K562 (cell line): ENCODE measurements at regions not wholly inside any gene's neighbourhood (a gene's known extent, or its start where the extent isn't known, plus 50 kb on each side); places are given as distances from the start of the nearest gene placed in this dataset.

Source experiments
- ATAC-seq: fragments of 200-7000 bp; cut with Tn5 transposase; 3 replicates; pipeline ENCODE4 v1.9.1; 2020; ENCODE audit warnings: moderate library complexity
- BruUV-seq: library from RNA; stranded (reverse); fragments of 400-500 nt; replicated peaks from 2 replicates; lab custom pipeline; 2021; lab: Mats Ljungman, UMichigan
- CTCF ChIA-PET: fragments of 300-600 bp; formaldehyde crosslinking; extraction: SDS; loops from one replicate; lab custom pipeline; 2021; ENCODE audit warnings: low intra/inter-chr PET ratio; lab: Yijun Ruan, JAX
- POLR2A ChIA-PET: fragments of 300-600, 350-650 bp; sonication (Branson Sonifier 250); formaldehyde crosslinking; extraction: SDS; loops from one replicate; lab custom pipeline; 2021; ENCODE audit warnings: antibody characterized with exemption, inconsistent platforms; lab: Yijun Ruan, JAX
- DNase-seq, 4 experiments: peaks; one replicate each; pipeline versions ENCODE4 v3.0.0 to v3.0.0-alpha.2; 2011 to 2018; ENCODE audit warnings: low spot score in 3 of 4, mixed read lengths in 3 of 4; ENCODE audit errors: extremely low read depth in 1 of 4
- FAIRE-seq: peaks from 2 replicates; lab custom pipeline; 2011; peaks lifted over from hg19 to GRCh38; lab: Jason Lieb, UNC
- H2AFZ ChIP-seq: 2 replicates; pipeline ENCODE4 v1.6.0; 2011; ENCODE audit warnings: low read depth, low read length, control low read depth, inconsistent platforms
- H3K27ac ChIP-seq: fragments of 200-600 bp; 3 replicates; pipeline ENCODE4 v1.8.0; 2011; ENCODE audit warnings: low read depth, mild to moderate bottlenecking, control low read depth, inconsistent platforms, low read length, moderate library complexity, mixed read lengths; ENCODE audit errors: extremely low read depth
- H3K27me3 ChIP-seq, 2 experiments: fragments of 300-600 bp in 1 of 2; 2 replicates in 1 of 2; 3 replicates in 1 of 2; pipeline versions ENCODE4 v1.6.0 to v1.8.0; 2011; ENCODE audit warnings: inconsistent platforms in 2 of 2, low read length in 2 of 2, mild to moderate bottlenecking in 1 of 2, mixed read lengths in 1 of 2, moderate library complexity in 1 of 2; ENCODE audit not compliant: control insufficient read depth in 2 of 2, insufficient read depth in 2 of 2
- H3K36me3 ChIP-seq: fragments of 300-600 bp; 3 replicates; pipeline ENCODE4 v1.8.0; 2011; ENCODE audit warnings: mild to moderate bottlenecking, low read length, inconsistent platforms; ENCODE audit not compliant: control insufficient read depth, insufficient read depth
- H3K4me1 ChIP-seq, 2 experiments: fragments of 200-600 bp in 1 of 2; replicated peaks in 1 of 2; 2 replicates in 1 of 2; 3 replicates in 1 of 2; pipeline versions ENCODE4 v1.5.1 to v1.8.0; 2011; ENCODE audit warnings: inconsistent platforms in 2 of 2, low read length in 2 of 2, mild to moderate bottlenecking in 1 of 2, mixed read lengths in 1 of 2, moderate library complexity in 1 of 2; ENCODE audit not compliant: control insufficient read depth in 2 of 2, insufficient read depth in 2 of 2
- H3K4me2 ChIP-seq: 2 replicates; pipeline ENCODE4 v1.6.1; 2011; ENCODE audit warnings: low read length, control low read depth, inconsistent platforms, mixed read lengths; ENCODE audit not compliant: insufficient read depth
- H3K4me3 ChIP-seq: fragments of 200-600 bp; sonication (generic), shearing (Covaris generic); 2 replicates; pipeline ENCODE4 v1.5.1; 2016; ENCODE audit warnings: control low read depth, inconsistent platforms
- H3K79me2 ChIP-seq: fragments of 200-600 bp; 3 replicates; pipeline ENCODE4 v1.8.0; 2011; ENCODE audit warnings: low read length, inconsistent platforms; ENCODE audit not compliant: control insufficient read depth, insufficient read depth
- H3K9ac ChIP-seq, 2 experiments: 2 replicates each; pipeline versions ENCODE4 v1.6.0 to v1.6.1; 2011; ENCODE audit warnings: low read depth in 2 of 2, low read length in 2 of 2, control low read depth in 1 of 2, inconsistent platforms in 1 of 2, mild to moderate bottlenecking in 1 of 2, mixed read lengths in 1 of 2; ENCODE audit not compliant: insufficient read depth in 1 of 2
- H3K9me1 ChIP-seq: one replicate; pipeline ENCODE4 v1.6.0; 2011; ENCODE audit warnings: inconsistent platforms, mild to moderate bottlenecking, low read length, moderate library complexity; ENCODE audit not compliant: control insufficient read depth, insufficient read depth
- H3K9me3 ChIP-seq: replicated peaks from 2 replicates; pipeline ENCODE4 v1.5.1; 2011; ENCODE audit warnings: low read depth, low read length, inconsistent platforms; ENCODE audit not compliant: control insufficient read depth, insufficient read depth
- H4K20me1 ChIP-seq: replicated peaks from 2 replicates; pipeline ENCODE4 v1.6.1; 2011; ENCODE audit warnings: low read length, inconsistent platforms, mixed read lengths; ENCODE audit not compliant: control insufficient read depth, insufficient read depth
- BRF2 ChIP-seq: IDR thresholded peaks from 3 replicates; pipeline ENCODE4 v1.6.1; 2011; ENCODE audit warnings: borderline replicate concordance, mild to moderate bottlenecking; ENCODE audit not compliant: insufficient read length, insufficient read depth
- FIP1L1 ChIP-seq: fragments of 200-400 bp; formaldehyde crosslinking; IDR thresholded peaks from 2 replicates; pipeline ENCODE4 v1.6.1; 2018; ENCODE audit warnings: mild to moderate bottlenecking, low read depth, low read length; ENCODE audit not compliant: poor library complexity, severe bottlenecking
- GTF2B ChIP-seq: IDR thresholded peaks from 2 replicates; pipeline ENCODE4 v1.6.1; 2011; ENCODE audit not compliant: insufficient read length; ENCODE audit errors: extremely low read depth
- MEIS2 ChIP-seq: fragments of 450-650 bp; IDR thresholded peaks from 2 replicates; pipeline ENCODE4 v1.6.1; 2014; ENCODE audit warnings: mild to moderate bottlenecking; ENCODE audit not compliant: partially characterized antibody
- NCOA1 ChIP-seq: fragments of 450-650 bp; IDR thresholded peaks from 2 replicates; pipeline ENCODE4 v1.6.1; 2016; ENCODE audit warnings: low read depth
- SMARCC2 ChIP-seq: fragments of 450-650 bp; IDR thresholded peaks from 2 replicates; pipeline ENCODE4 v1.6.1; 2017; ENCODE audit warnings: antibody characterized with exemption, moderate library complexity, mild to moderate bottlenecking, low read depth
- SRSF1 ChIP-seq: fragments of 200-400 bp; formaldehyde crosslinking; IDR thresholded peaks from 2 replicates; pipeline ENCODE4 v1.6.1; 2017; ENCODE audit warnings: mild to moderate bottlenecking, low read depth, low read length, moderate library complexity
- UBTF ChIP-seq, 2 experiments: IDR thresholded peaks; 2 replicates each; pipeline ENCODE4 v1.6.1; 2012; ENCODE audit warnings: improper control_type of control experiment in 2 of 2, low read depth in 2 of 2, low read length in 2 of 2, borderline replicate concordance in 1 of 2
- ZNF24 ChIP-seq: fragments of 450-650 bp; IDR thresholded peaks from 2 replicates; pipeline ENCODE4 v1.6.1; 2016
- ZNF280A ChIP-seq: fragments of 450-650 bp; IDR thresholded peaks from 2 replicates; pipeline ENCODE4 v1.6.1; 2018; ENCODE audit warnings: mild to moderate bottlenecking, low read depth; ENCODE audit not compliant: partially characterized antibody
- ZNF354B ChIP-seq: fragments of 250-450 bp; sonication (Bioruptor Pico); IDR thresholded peaks from 2 replicates; pipeline ENCODE4 v1.4.0; 2020
- ZNF589 ChIP-seq: fragments of 200-800 bp; sonication (Bioruptor generic); IDR thresholded peaks from 2 replicates; pipeline ENCODE4 v1.6.1; 2016; ENCODE audit warnings: low read depth, missing genetic modification characterization, missing compliant biosample characterization
- ZNF76 ChIP-seq: fragments of 250-450 bp; sonication (Bioruptor Pico); IDR thresholded peaks from 2 replicates; pipeline ENCODE4 v1.4.0; 2020; ENCODE audit warnings: mild to moderate bottlenecking, moderate library complexity, borderline replicate concordance
- WGBS: fragments of 100-300 bp; shearing (Covaris generic); methylation state at CpG from one replicate; pipeline ENCODE4 v1.1.6; 2016; ENCODE audit warnings: low coverage, mixed read lengths; ENCODE audit not compliant: insufficient coverage; ENCODE audit errors: missing lambda C conversion rate; 5-methylcytosine and 5-hydroxymethylcytosine counted together
- in situ Hi-C: fragments of 300-500 bp; cut with MboI; formaldehyde crosslinking; loops from 4 replicates; pipeline ENCODE4 v1.15.0; 2018; ENCODE audit warnings: inconsistent platforms, mixed read lengths
- intact Hi-C: fragments of 100-400 bp; cut with micrococcal nuclease; formaldehyde crosslinking; loops from 2 replicates; pipeline ENCODE4 v1.14.2; 2022

- ChIA-PET CTCF (interaction anchor here (0.6 kb wide), 1 partner anchor 85 kb away, joined by 5 read pairs; no protein-coding TSS in a partner anchor), POLR2A (interaction anchor here (0.5 to 0.7 kb wide), 4 partner anchors 29 to 85 kb away, joined by 3 read pairs; no protein-coding TSS in a partner anchor)
- DNase-seq = peak; percentile 44 to 90 (median 68)
- Histone ChIP-seq H3K9me1 (no peaks in the 10 kb centered on the region), H3K36me3 (no peaks in the 10 kb centered on the region), H3K4me3 (peak overlapping the region; percentile 9; the same call in 1 of the 2 replicates), H3K4me2 (peak overlapping the region; percentile 77), H3K9me3 (no peaks in the 10 kb centered on the region), H4K20me1 (no peaks in the 10 kb centered on the region), H2AFZ (peak overlapping the region; percentile 98), H3K9ac (peak overlapping the region; percentile 66 to 85), H3K27ac (peak overlapping the region; percentile 82), H3K4me1 (peaks cover 8 to 24% of the 10 kb centered on the region in 2 experiments), H3K79me2 (no peaks in the 10 kb centered on the region), H3K27me3 (no peaks in the 10 kb centered on the region)
- in situ Hi-C loops = no loop called here
- 7% methylated on average over 12 of the region's 12 CpGs for WGBS
- BruUV-seq = TSS peak; percentile 70
- ATAC-seq = peak; percentile 97
- peak; percentile 95 for FAIRE-seq
- intact Hi-C loops = loop anchor here (2.0 kb wide), 1 partner anchor 65 kb away; no protein-coding TSS in a partner anchor
- no peak for TF ChIP-seq FIP1L1
- TF ChIP-seq ZNF354B (CRISPR knock-in tag) = no peak
- TF ChIP-seq MEIS2 = peak; percentile 52
- peak; percentile 72 for TF ChIP-seq ZNF589
- TF ChIP-seq SMARCC2 = 0 out of 2 replicates have a peak, but pooled peaks have one; percentile 55
- 0 out of 2 replicates have a peak, but pooled peaks have one; percentile 19 for TF ChIP-seq ZNF76 (CRISPR knock-in tag)
- no peak for TF ChIP-seq SRSF1
- TF ChIP-seq ZNF24 = no peak
- peak; percentile 49; the same call in 1 of the 2 replicates for TF ChIP-seq NCOA1
- TF ChIP-seq GTF2B = no peak
- TF ChIP-seq BRF2 = no peak
- peak in 1 of 2 experiments; percentile 31; a peak in 1 of 4 replicates for TF ChIP-seq UBTF (IDR thresholded peaks at IDR 0.05; ENCODE audit: borderline replicate concordance in 1 of 2, low read depth in 2 of 2, low read length in 2 of 2)
- TF ChIP-seq ZNF280A = no peak
These were observed 84.0 kb upstream of the ZNF217 start for GRCh38 chr20:53677447-53678314.
